ENCODE measurements at regions not wholly inside any gene's neighbourhood (a gene's known extent, or its start where the extent isn't known, plus 50 kb on each side); places are given as distances from the start of the nearest gene placed in this dataset.

DNA sequence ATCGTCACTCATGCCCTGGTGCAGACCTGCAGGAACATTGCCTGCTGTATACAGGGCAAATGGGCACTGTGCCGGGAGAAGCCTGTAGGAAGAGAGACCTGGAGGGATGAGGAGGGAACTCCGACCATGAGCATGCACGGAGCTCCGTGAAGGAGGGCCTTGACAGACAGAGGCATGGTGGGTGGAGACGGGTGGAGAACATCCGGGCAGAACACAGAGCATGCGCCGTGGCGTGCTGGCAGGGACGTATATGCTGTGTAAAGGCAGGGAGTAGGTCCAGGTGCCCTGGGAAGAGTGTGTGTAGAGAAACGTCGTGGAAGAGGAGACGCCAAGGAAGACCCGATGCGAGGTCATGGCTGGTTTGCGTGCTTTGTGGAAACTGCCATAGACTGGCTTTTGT is 133.0 kb upstream of the FAN1 start:
- TF ChIP-seq, protein P1, sequence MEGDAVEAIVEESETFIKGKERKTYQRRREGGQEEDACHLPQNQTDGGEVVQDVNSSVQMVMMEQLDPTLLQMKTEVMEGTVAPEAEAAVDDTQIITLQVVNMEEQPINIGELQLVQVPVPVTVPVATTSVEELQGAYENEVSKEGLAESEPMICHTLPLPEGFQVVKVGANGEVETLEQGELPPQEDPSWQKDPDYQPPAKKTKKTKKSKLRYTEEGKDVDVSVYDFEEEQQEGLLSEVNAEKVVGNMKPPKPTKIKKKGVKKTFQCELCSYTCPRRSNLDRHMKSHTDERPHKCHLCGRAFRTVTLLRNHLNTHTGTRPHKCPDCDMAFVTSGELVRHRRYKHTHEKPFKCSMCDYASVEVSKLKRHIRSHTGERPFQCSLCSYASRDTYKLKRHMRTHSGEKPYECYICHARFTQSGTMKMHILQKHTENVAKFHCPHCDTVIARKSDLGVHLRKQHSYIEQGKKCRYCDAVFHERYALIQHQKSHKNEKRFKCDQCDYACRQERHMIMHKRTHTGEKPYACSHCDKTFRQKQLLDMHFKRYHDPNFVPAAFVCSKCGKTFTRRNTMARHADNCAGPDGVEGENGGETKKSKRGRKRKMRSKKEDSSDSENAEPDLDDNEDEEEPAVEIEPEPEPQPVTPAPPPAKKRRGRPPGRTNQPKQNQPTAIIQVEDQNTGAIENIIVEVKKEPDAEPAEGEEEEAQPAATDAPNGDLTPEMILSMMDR (conservative IDR thresholded peaks at IDR 0.05; ENCODE audit: low read length): no peak
- TF ChIP-seq EZH2phosphoT487 (IDR thresholded peaks at IDR 0.05; ENCODE audit: borderline replicate concordance, low read depth, low read length): no peak
